HG03354 (cell line): ENCODE measurements at regions not wholly inside any gene's neighbourhood (a gene's known extent, or its start where the extent isn't known, plus 50 kb on each side); places are given as distances from the start of the nearest gene placed in this dataset.

Experiments
- ATAC-seq: cut with Tn5 transposase; IDR thresholded peaks from one replicate; pipeline ENCODE4 v1.9.1; 2021; ENCODE audit warnings: mild to moderate bottlenecking; ENCODE audit not compliant: unreplicated experiment, poor library complexity, severe bottlenecking

GRCh38 chr5:154140381-154140780 lies 50.2 kb upstream of the GALNT10 start:
- no peak for ATAC-seq
